Activated naive CD8-positive, alpha-beta T cell treated with anti-CD3 and anti-CD28 coated beads, Interleukin-2, amount 10 ng/mL, durations not matched to agents 7 days and 5 days (primary cell): ENCODE measurements at regions not wholly inside any gene's neighbourhood (a gene's known extent, or its start where the extent isn't known, plus 50 kb on each side); places are given as distances from the start of the nearest gene placed in this dataset.

Experiments
- ATAC-seq: fragments of 150-1000 bp; cut with Tn5 transposase; one replicate; pipeline ENCODE4 v1.10.0; 2021; ENCODE audit warnings: low read depth, moderate library complexity
- POLR2A ChIA-PET: fragments of 350-600 bp; sonication (Branson Sonifier 250); formaldehyde crosslinking; loops from one replicate; lab custom pipeline; 2021; ENCODE audit warnings: antibody characterized with exemption; lab: Charles Lee
- DNase-seq: peaks from one replicate; pipeline ENCODE4 v3.0.0; 2021
- H3K27ac Mint-ChIP-seq: one replicate; pipeline ENCODE4 v1.8.0; 2022; ENCODE audit warnings: mild to moderate bottlenecking, mixed read lengths
- H3K27me3 Mint-ChIP-seq: one replicate; pipeline ENCODE4 v1.8.0; 2022; ENCODE audit warnings: mild to moderate bottlenecking, moderate library complexity, mixed read lengths
- H3K36me3 Mint-ChIP-seq: one replicate; pipeline ENCODE4 v1.8.0; 2021; ENCODE audit warnings: mild to moderate bottlenecking, mixed read lengths
- H3K4me1 Mint-ChIP-seq: one replicate; pipeline ENCODE4 v1.8.0; 2021; ENCODE audit warnings: mixed read lengths
- H3K4me3 Mint-ChIP-seq: one replicate; pipeline ENCODE4 v1.8.0; 2022; ENCODE audit warnings: mild to moderate bottlenecking, moderate library complexity, mixed read lengths
- H3K9me3 Mint-ChIP-seq: one replicate; pipeline ENCODE4 v1.8.0; 2021; ENCODE audit warnings: mixed read lengths

DNA sequence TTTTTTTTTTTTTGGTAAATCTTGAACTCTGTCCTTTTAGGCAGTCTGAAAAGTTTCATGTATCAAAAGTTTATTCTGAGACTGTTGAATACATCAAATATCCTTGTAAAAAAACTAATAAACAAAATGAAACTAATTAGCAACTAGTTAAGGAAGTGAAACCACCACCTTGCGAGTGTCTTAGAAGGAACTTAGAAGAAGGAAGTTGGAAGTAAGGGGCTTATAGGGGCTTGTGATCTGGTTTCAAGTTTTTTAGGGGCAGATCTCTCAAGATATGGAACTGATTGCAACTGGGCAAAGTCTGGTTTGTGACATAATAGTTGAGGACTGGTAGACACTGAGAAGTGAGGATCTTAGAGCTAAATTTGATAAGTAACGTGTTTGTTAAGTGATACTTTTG, 748.8 kb downstream of the C12orf50 start:
- ATAC-seq = no peak
- no peak for DNase-seq
- Mint-ChIP-seq H3K4me1 (no peaks in the 10 kb centered on the region), H3K4me3 (no peak overlapping the region), H3K27me3 (no peaks in the 10 kb centered on the region), H3K36me3 (no peaks in the 10 kb centered on the region), H3K27ac (no peak overlapping the region), H3K9me3 (no peaks in the 10 kb centered on the region)
- POLR2A ChIA-PET = no interaction called here

DNA sequence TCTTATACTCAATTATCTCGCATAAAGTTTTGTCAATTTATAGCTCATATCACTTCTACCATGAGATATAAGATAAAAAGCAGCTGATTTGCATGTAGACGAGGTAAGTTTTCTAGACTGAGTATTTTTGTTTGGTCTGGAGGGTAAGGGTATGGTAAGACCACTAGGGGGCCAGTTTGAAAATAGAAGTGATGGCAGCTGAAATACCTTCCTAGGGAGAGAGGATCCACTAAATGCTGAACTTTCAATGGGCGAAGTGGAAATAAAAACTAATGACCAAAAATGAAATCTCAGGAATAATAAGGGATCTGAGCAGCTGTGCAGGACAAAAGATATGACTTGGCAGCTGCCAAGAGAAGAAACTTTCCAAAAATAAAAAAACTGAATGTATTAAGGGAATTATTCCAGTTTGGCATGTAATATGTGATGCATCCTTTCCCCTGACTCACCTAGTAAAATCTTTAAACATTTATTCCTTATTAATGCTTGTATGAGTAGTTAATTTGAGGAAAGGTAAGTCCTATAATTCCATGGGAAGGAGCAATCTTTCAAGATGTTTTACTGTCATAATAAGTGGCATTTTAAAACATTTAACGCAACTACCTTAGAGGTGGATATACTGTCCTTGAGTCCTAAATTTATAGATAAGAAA, 754.5 kb downstream of the C12orf50 start:
- Mint-ChIP-seq H3K27me3 (no peaks in the 10 kb centered on the region), H3K27ac (no peak overlapping the region), H3K4me1 (no peaks in the 10 kb centered on the region), H3K4me3 (no peak overlapping the region), H3K9me3 (no peaks in the 10 kb centered on the region), H3K36me3 (no peaks in the 10 kb centered on the region)
- POLR2A ChIA-PET = no interaction called here
- no peak for ATAC-seq
- no peak for DNase-seq

DNA sequence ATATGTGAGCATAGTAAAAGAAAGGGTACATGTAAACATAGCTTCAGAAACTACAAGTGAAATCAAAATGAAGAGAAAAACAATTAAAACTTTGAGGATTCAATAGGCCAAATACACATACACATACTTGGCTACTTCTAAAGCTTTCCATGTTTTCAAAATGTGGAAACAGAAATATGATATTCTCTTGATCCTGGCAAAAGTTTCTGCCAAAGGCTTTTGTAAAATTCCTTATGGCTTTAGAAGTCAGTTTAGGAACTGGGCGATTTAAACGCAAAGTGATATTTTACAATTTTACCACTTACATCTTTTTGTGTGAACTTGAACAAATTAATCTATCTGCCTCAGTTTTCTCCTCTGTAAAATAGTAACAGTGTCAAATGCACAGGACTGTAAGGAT, 756.4 kb downstream of the C12orf50 start:
- no peaks in the 10 kb centered on the region for H3K36me3 Mint-ChIP-seq
- ATAC-seq = no peak
- H3K9me3 Mint-ChIP-seq = no peaks in the 10 kb centered on the region
- H3K4me3 Mint-ChIP-seq = no peak overlapping the region
- no peak for DNase-seq
- no peaks in the 10 kb centered on the region for H3K4me1 Mint-ChIP-seq
- no peak overlapping the region for H3K27ac Mint-ChIP-seq
- no peaks in the 10 kb centered on the region for H3K27me3 Mint-ChIP-seq
- POLR2A ChIA-PET = no interaction called here

DNA sequence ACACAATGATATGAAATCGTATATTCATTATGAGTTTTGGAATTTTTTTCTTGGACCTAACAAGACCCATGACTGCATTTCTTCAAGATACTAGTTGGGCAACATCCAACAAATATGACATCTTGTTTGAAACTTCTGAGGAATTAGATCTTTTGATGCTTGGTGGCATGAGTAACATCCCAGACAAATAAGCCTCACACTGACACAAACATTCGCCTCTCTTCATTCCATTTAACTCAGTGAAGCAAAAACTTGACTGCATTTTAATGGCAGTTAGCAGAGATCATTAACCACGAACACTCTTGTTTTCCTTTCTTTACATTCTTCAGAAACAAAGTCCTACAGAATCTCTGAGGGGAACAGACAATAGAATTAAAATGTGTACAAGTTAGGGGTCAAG, 758.3 kb downstream of the C12orf50 start:
- POLR2A ChIA-PET = no interaction called here

DNA sequence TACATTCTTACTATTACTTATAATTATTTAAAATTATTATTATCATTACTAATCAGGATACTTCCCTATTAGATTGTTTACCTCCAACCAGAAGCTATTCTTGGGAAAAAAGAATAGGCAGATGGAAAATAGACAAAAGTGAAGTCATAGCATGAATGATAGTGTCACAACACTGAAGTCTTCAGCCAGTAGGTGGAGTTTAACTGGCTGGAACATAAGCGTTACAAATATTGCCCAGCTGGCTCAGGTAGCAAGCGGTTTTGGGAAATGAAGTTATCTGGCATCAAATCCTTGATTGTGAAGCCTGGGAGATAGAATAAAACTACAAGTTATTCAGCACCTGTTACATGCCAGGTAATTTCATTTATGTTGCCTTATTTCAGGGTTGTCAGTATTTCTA, 762.9 kb downstream of the C12orf50 start:
- no peaks in the 10 kb centered on the region for H3K9me3 Mint-ChIP-seq
- ATAC-seq (no peak), DNase-seq (no peak)
- H3K4me3 Mint-ChIP-seq = no peak overlapping the region
- POLR2A ChIA-PET = no interaction called here
- H3K27me3 Mint-ChIP-seq = no peaks in the 10 kb centered on the region
- H3K27ac Mint-ChIP-seq = no peak overlapping the region
- H3K36me3 Mint-ChIP-seq = no peaks in the 10 kb centered on the region
- H3K4me1 Mint-ChIP-seq = no peaks in the 10 kb centered on the region

More for the DNA sequence above, 758.3 kb downstream of the C12orf50 start:
- Mint-ChIP-seq H3K27me3 (no peaks in the 10 kb centered on the region), H3K4me3 (no peak overlapping the region), H3K9me3 (no peaks in the 10 kb centered on the region), H3K27ac (no peak overlapping the region), H3K4me1 (no peaks in the 10 kb centered on the region), H3K36me3 (no peaks in the 10 kb centered on the region)
- ATAC-seq (no peak), DNase-seq (no peak)

DNA sequence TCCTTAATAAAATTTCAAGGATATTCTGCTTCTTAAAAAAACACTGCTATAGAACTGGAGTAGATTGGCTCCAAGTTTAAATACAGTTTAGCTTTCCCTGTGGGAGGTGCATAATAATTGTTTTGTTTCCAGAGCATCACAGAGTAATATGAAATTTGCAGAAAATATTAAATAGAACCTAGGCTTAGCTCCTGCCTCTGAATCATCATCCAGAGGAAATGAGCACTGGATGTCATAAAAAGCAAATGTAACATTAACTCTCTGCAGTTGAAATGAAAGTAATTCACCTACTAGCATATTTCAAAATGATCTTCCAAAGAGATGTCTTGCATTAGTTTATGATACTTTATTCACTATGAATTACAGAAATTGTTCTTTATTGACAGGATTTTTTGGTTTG, 769.8 kb downstream of the C12orf50 start:
- no peaks in the 10 kb centered on the region for H3K36me3 Mint-ChIP-seq
- DNase-seq (no peak), ATAC-seq (no peak)
- no peak overlapping the region for H3K27ac Mint-ChIP-seq
- no peaks in the 10 kb centered on the region for H3K27me3 Mint-ChIP-seq
- POLR2A ChIA-PET = no interaction called here
- H3K9me3 Mint-ChIP-seq = no peaks in the 10 kb centered on the region
- H3K4me1 Mint-ChIP-seq = no peaks in the 10 kb centered on the region
- H3K4me3 Mint-ChIP-seq = no peak overlapping the region

GRCh38 chr12:87254381-87255030, 774.7 kb downstream of the C12orf50 start:
- POLR2A ChIA-PET = no interaction called here

GRCh38 chr12:87253157-87253556, 776.0 kb downstream of the C12orf50 start:
- Mint-ChIP-seq H3K9me3 (no peaks in the 10 kb centered on the region), H3K27me3 (no peaks in the 10 kb centered on the region), H3K4me3 (no peak overlapping the region), H3K36me3 (no peaks in the 10 kb centered on the region), H3K27ac (no peak overlapping the region), H3K4me1 (no peaks in the 10 kb centered on the region)
- POLR2A ChIA-PET = no interaction called here
- no peak for DNase-seq
- ATAC-seq = no peak

More at GRCh38 chr12:87254381-87255030, 774.7 kb downstream of the C12orf50 start:
- ATAC-seq (no peak), DNase-seq (no peak)
- Mint-ChIP-seq H3K36me3 (no peaks in the 10 kb centered on the region), H3K9me3 (no peaks in the 10 kb centered on the region), H3K27ac (no peak overlapping the region), H3K4me3 (no peak overlapping the region), H3K4me1 (no peaks in the 10 kb centered on the region), H3K27me3 (no peaks in the 10 kb centered on the region)

- no peak for DNase-seq
- Mint-ChIP-seq H3K4me1 (no peaks in the 10 kb centered on the region), H3K36me3 (no peaks in the 10 kb centered on the region), H3K4me3 (no peak overlapping the region), H3K27me3 (no peaks in the 10 kb centered on the region), H3K9me3 (no peaks in the 10 kb centered on the region), H3K27ac (no peak overlapping the region)
- ATAC-seq = no peak
- POLR2A ChIA-PET = no interaction called here
Measured at GRCh38 chr12:87246726-87247125, 782.5 kb downstream of the C12orf50 start.

DNA sequence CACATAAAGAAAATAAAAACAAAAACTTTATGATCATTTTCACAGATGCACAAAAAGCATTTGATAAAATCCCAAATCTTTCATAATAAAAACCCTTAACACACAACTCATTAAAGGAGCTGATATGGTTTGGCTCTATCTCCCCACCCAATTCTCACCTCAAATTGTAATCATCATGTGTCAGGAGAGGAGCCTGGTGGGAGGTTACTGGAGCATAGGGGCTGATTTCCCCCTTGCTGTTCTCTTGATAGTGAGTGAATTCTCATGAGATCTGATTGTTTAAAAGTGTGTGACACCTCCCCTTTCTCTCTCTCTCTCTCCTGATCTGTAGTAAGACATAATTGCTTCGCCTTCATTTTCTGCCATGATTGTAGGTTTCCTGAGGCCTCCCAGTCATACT, 790.7 kb downstream of the C12orf50 start:
- no peak for DNase-seq
- peaks cover 1% of the 10 kb centered on the region for H3K9me3 Mint-ChIP-seq
- POLR2A ChIA-PET = no interaction called here
- no peak for ATAC-seq
- H3K4me3 Mint-ChIP-seq = no peak overlapping the region
- no peaks in the 10 kb centered on the region for H3K27me3 Mint-ChIP-seq
- H3K4me1 Mint-ChIP-seq = no peaks in the 10 kb centered on the region
- no peak overlapping the region for H3K27ac Mint-ChIP-seq
- H3K36me3 Mint-ChIP-seq = no peaks in the 10 kb centered on the region

DNA sequence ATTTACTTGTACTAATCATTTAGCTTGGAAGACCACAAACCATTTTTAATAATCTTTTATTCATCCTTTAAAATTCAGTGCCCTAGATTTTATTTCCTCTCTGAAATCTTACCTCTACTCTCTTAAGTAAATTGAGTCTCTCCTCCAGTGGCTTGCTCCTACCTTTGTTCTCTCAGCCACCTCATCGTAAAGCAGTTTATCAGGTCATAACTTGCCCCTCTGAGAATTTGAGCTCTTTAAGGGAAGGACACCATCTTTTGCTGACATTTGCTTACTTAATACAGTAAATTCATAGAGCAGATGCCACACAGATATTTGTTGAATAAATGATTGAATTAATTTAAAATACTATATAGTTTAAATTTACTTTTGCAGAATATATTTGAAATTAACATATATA, 794.3 kb downstream of the C12orf50 start:
- peaks cover 1% of the 10 kb centered on the region for H3K9me3 Mint-ChIP-seq
- no peak overlapping the region for H3K4me3 Mint-ChIP-seq
- H3K36me3 Mint-ChIP-seq = no peaks in the 10 kb centered on the region
- H3K27ac Mint-ChIP-seq = no peak overlapping the region
- DNase-seq = no peak
- H3K4me1 Mint-ChIP-seq = no peaks in the 10 kb centered on the region
- POLR2A ChIA-PET = no interaction called here
- no peaks in the 10 kb centered on the region for H3K27me3 Mint-ChIP-seq
- ATAC-seq = no peak

DNA sequence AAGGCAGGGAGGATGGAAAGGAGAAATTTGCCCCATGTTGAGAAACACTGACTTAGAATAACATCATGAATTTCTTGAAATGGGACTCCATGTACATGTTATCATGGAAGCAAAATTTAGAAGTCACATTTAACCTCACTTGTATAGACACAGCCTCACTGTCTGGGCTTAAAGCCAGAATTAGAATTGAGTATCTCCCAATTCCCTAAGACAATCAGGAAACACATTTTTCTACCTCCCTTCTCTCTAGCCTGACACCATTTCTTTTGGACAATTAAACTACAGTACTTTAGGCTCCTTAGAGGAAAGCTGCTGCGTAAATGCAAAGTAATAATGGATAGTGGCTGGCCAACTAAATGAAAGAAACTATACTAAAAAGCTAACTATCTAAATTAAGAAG, 795.5 kb downstream of the C12orf50 start:
- Mint-ChIP-seq H3K4me1 (no peaks in the 10 kb centered on the region), H3K9me3 (peaks cover 1% of the 10 kb centered on the region), H3K27ac (no peak overlapping the region), H3K27me3 (no peaks in the 10 kb centered on the region), H3K36me3 (no peaks in the 10 kb centered on the region), H3K4me3 (no peak overlapping the region)
- DNase-seq (no peak), ATAC-seq (no peak)
- POLR2A ChIA-PET = no interaction called here

GRCh38 chr12:87231818-87232217, 797.4 kb downstream of the C12orf50 start:
- Mint-ChIP-seq H3K4me1 (no peaks in the 10 kb centered on the region), H3K36me3 (no peaks in the 10 kb centered on the region), H3K4me3 (no peak overlapping the region), H3K27ac (no peak overlapping the region), H3K9me3 (peaks cover 1% of the 10 kb centered on the region), H3K27me3 (no peaks in the 10 kb centered on the region)
- DNase-seq (no peak), ATAC-seq (no peak)
- POLR2A ChIA-PET = no interaction called here

DNA sequence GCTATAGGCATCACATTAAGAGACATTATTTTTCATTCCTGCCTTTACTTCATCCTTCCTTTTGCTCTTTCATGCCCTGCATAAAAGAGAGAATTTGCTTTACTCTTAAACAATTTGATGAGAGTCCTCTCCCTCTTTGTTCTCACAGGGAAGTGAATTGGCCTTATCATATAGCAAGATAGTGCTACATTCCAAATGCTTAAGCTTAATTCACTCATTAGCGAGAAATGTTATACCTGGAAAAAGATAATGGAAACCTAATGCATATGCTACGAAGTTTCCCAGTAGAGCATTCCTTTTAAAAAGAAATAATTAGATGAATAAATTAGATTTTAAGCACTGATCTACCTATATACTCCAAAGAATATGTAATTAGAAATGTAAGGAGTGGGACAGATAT, 798.8 kb downstream of the C12orf50 start:
- POLR2A ChIA-PET = no interaction called here
- DNase-seq (no peak), ATAC-seq (no peak)
- no peaks in the 10 kb centered on the region for H3K27me3 Mint-ChIP-seq
- no peaks in the 10 kb centered on the region for H3K4me1 Mint-ChIP-seq
- no peak overlapping the region for H3K27ac Mint-ChIP-seq
- H3K4me3 Mint-ChIP-seq = no peak overlapping the region
- peaks cover 1% of the 10 kb centered on the region for H3K9me3 Mint-ChIP-seq
- H3K36me3 Mint-ChIP-seq = no peaks in the 10 kb centered on the region
